Erythroblast (primary cell): ENCODE measurements at regions not wholly inside any gene's neighbourhood (a gene's known extent, or its start where the extent isn't known, plus 50 kb on each side); places are given as distances from the start of the nearest gene placed in this dataset.

Source experiments
- GATA1 ChIP-seq: IDR thresholded peaks from 2 replicates; pipeline ENCODE4 v1.6.1; 2011; ENCODE audit warnings: low read depth, mild to moderate bottlenecking, control low read depth, low read length, moderate library complexity
- POLR2A ChIP-seq: IDR thresholded peaks from 2 replicates; pipeline ENCODE4 v1.6.1; 2011; ENCODE audit warnings: mild to moderate bottlenecking, low read length

GRCh38 chr6:164795056-164795815, 514.2 kb downstream of the C6orf118 start:
- TF ChIP-seq POLR2A (no peak), GATA1 (no peak)
